ENCODE measurements at regions not wholly inside any gene's neighbourhood (a gene's known extent, or its start where the extent isn't known, plus 50 kb on each side); places are given as distances from the start of the nearest gene placed in this dataset.
A peak's percentile ranks its signal among the peaks of the same experiment; 100 is the strongest.
"Not testable (repeated sequence)": the region's sequence is repeated elsewhere in the genome, so short reads cannot be mapped to it uniquely, and the experiment has no call there.

DNA sequence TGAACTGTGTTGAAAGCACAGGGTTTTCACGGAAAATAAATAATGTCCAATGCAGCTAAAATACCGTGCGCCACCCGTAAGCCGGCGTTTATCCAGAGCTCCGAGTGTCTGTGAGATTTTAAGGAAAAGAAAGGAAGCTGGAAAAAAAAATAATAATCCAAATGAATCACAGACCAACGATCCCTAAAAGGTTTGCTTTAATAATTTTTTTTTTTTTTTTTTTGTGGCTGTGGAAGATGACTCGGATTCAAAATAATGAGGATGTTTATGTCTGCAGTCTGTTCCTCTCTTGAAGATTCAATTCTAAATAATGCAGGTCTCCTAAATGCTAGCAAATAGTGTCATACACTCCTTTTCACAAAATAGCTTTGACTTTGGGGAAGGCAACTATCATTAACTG lies 84.6 kb upstream of the PPP2R3B start:
- peaks cover 1 to 4% (median 2%) of the 10 kb centered on the region in 3 donors for H3K27me3 Mint-ChIP-seq (ENCODE audit: low read depth in 3 of 3)

DNA sequence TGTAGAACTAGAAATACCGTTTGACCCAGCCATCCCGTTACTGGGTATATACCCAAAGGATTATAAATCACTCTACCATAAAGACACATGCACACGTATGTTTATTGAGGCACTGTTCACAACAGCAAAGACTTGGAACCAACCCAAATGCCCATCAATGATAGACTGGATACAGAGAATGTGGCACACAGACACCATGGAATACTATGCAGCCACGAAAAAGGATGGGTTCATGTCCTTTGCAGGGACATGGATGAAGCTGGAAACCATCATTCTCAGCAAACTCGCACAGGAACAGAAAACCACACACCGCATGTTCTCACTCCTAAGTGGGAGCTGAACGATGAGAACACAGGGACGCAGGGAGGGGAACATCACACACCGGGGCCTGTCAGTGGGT lies 85.6 kb upstream of the PPP2R3B start:
- H3K9ac ChIP-seq (ENCODE audit: insufficient read depth, low read length, poor library complexity, severe bottlenecking); H2AFZ ChIP-seq (ENCODE audit: insufficient read depth, low read depth, low read length, poor library complexity, severe bottlenecking); H3K27me3 Mint-ChIP-seq (ENCODE audit: low read depth in 3 of 3); H3K36me3 Mint-ChIP-seq; H3K79me2 ChIP-seq (ENCODE audit: insufficient read depth, low read length); H3K4me2 ChIP-seq (replicated peaks; ENCODE audit: extremely low read depth, low read length, poor library complexity, severe bottlenecking); H3K4me3 ChIP-seq (replicated peaks in 1 of 3; ENCODE audit: low read depth in 2 of 3, low read length in 3 of 3); DNase-seq; H3K4me1 ChIP-seq (ENCODE audit: control insufficient read depth in 1 of 2, insufficient read depth in 2 of 2, low read length in 2 of 2); H3K27me3 ChIP-seq (ENCODE audit: control insufficient read depth in 2 of 2, insufficient read depth in 2 of 2, low read length in 2 of 2); intact Hi-C loops (cut with micrococcal nuclease); H3K4me1 Mint-ChIP-seq; H3K36me3 ChIP-seq (replicated peaks in 1 of 2; ENCODE audit: control insufficient read depth in 1 of 2, insufficient read depth in 2 of 2, low read length in 2 of 2); H3K27ac ChIP-seq (ENCODE audit: low read depth in 1 of 2, low read length in 2 of 2); H3K4me3 Mint-ChIP-seq; H4K20me1 ChIP-seq (ENCODE audit: insufficient read depth, low read length): not testable (repeated sequence)
- 100% methylated on average over 3 of the region's 9 CpGs for WGBS (ENCODE audit: insufficient coverage)
- peaks cover 4 to 52% (median 13%) of the 10 kb centered on the region in 7 donors for H3K9me3 Mint-ChIP-seq
- H3K27ac Mint-ChIP-seq = peak overlapping the region in 1 of 7 donors; percentile 4
- peaks cover 5 to 45% of the 10 kb centered on the region in 2 donors for H3K9me3 ChIP-seq (replicated peaks in 1 of 2; ENCODE audit: control insufficient read depth in 1 of 2, insufficient read depth in 1 of 2, low read length in 2 of 2)

More for the DNA sequence above, 84.6 kb upstream of the PPP2R3B start:
- H3K27me3 ChIP-seq (ENCODE audit: control insufficient read depth in 2 of 2, insufficient read depth in 2 of 2, low read length in 2 of 2) = no peaks in the 10 kb centered on the region
- no peaks in the 10 kb centered on the region for H3K4me1 ChIP-seq (ENCODE audit: control insufficient read depth in 1 of 2, insufficient read depth in 2 of 2, low read length in 2 of 2)
- DNase-seq = no peak
- no peak overlapping the region for H3K4me2 ChIP-seq (replicated peaks; ENCODE audit: extremely low read depth, low read length, poor library complexity, severe bottlenecking)
- TF ChIP-seq, protein P1, sequence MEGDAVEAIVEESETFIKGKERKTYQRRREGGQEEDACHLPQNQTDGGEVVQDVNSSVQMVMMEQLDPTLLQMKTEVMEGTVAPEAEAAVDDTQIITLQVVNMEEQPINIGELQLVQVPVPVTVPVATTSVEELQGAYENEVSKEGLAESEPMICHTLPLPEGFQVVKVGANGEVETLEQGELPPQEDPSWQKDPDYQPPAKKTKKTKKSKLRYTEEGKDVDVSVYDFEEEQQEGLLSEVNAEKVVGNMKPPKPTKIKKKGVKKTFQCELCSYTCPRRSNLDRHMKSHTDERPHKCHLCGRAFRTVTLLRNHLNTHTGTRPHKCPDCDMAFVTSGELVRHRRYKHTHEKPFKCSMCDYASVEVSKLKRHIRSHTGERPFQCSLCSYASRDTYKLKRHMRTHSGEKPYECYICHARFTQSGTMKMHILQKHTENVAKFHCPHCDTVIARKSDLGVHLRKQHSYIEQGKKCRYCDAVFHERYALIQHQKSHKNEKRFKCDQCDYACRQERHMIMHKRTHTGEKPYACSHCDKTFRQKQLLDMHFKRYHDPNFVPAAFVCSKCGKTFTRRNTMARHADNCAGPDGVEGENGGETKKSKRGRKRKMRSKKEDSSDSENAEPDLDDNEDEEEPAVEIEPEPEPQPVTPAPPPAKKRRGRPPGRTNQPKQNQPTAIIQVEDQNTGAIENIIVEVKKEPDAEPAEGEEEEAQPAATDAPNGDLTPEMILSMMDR (IDR thresholded peaks at IDR 0.05) = no peak
- no peaks in the 10 kb centered on the region for H3K4me1 Mint-ChIP-seq
- WGBS (ENCODE audit: insufficient coverage) = no CpG with 5 or more reads among the region's 9 CpGs
- H3K4me3 Mint-ChIP-seq = no peak overlapping the region
- H3K27ac ChIP-seq (ENCODE audit: low read depth in 1 of 2, low read length in 2 of 2) = no peak overlapping the region
- peaks cover 4 to 45% (median 13%) of the 10 kb centered on the region in 7 donors for H3K9me3 Mint-ChIP-seq
- H3K4me3 ChIP-seq (replicated peaks in 1 of 3; ENCODE audit: low read depth in 2 of 3, low read length in 3 of 3) = no peak overlapping the region
- H3K9ac ChIP-seq (ENCODE audit: insufficient read depth, low read length, poor library complexity, severe bottlenecking) = no peak overlapping the region
- H4K20me1 ChIP-seq (ENCODE audit: insufficient read depth, low read length) = no peaks in the 10 kb centered on the region
- H3K27ac Mint-ChIP-seq = no peak overlapping the region
- no peaks in the 10 kb centered on the region for H3K36me3 Mint-ChIP-seq
- H3K79me2 ChIP-seq (ENCODE audit: insufficient read depth, low read length) = no peaks in the 10 kb centered on the region
- no peak overlapping the region for H2AFZ ChIP-seq (ENCODE audit: insufficient read depth, low read depth, low read length, poor library complexity, severe bottlenecking)
- H3K36me3 ChIP-seq (replicated peaks in 1 of 2; ENCODE audit: control insufficient read depth in 1 of 2, insufficient read depth in 2 of 2, low read length in 2 of 2) = no peaks in the 10 kb centered on the region
- intact Hi-C loops (cut with micrococcal nuclease) = no loop called here
- H3K9me3 ChIP-seq (replicated peaks in 1 of 2; ENCODE audit: control insufficient read depth in 1 of 2, insufficient read depth in 1 of 2, low read length in 2 of 2) = peaks cover 5 to 44% of the 10 kb centered on the region in 2 donors

All from CD14-positive monocyte (primary cell).